Spleen (tissue), 7 donors: ENCODE measurements at regions not wholly inside any gene's neighbourhood (a gene's known extent, or its start where the extent isn't known, plus 50 kb on each side); places are given as distances from the start of the nearest gene placed in this dataset.
"Not testable (repeated sequence)": the region's sequence is repeated elsewhere in the genome, so short reads cannot be mapped to it uniquely, and the experiment has no call there.

Experiments used
- CTCF ChIP-seq, 11 experiments: fragments of 200-600 bp in 7 of 11; fragments of 450-650 bp in 4 of 11; sonication (generic) in 4 of 11; IDR thresholded peaks in 8 of 11; conservative IDR thresholded peaks in 3 of 11; 1 replicate in 7 of 11; 2 replicates in 4 of 11; pipeline versions ENCODE4 v1.4.0 to v1.8.0; 2016 to 2021; ENCODE audit warnings: antibody characterized with exemption in 11 of 11, inconsistent platforms in 4 of 11, mild to moderate bottlenecking in 1 of 11
- POLR2A ChIP-seq, 3 donors: fragments of 450-650 bp; IDR thresholded peaks; one replicate each; pipeline ENCODE4 v1.5.1; 2017; ENCODE audit warnings: antibody characterized with exemption in 3 of 3, mild to moderate bottlenecking in 1 of 3
- POLR2AphosphoS5 ChIP-seq, 3 donors: sonication (generic); formaldehyde crosslinking; IDR thresholded peaks; one replicate each; pipeline ENCODE4 v1.5.1; 2017; ENCODE audit warnings: antibody characterized with exemption in 3 of 3
- donor health status: DM: no; HTN: no; CAD: no; lungs with moderate emphysema.
- donor health status: DM: no; HTN: no; CAD: no.
- donor health status: DM: no; HTN: no; CAD: no.

GRCh38 chr3:75579091-75579490 lies 85.0 kb upstream of the FRG2C start:
- not testable (repeated sequence) for TF ChIP-seq CTCF (IDR thresholded peaks at IDR 0.05 in 8 of 11, conservative IDR thresholded peaks at IDR 0.05 in 3 of 11); POLR2AphosphoS5 (IDR thresholded peaks at IDR 0.05); POLR2A (IDR thresholded peaks at IDR 0.05)
